HG02642 (cell line): ENCODE measurements at regions not wholly inside any gene's neighbourhood (a gene's known extent, or its start where the extent isn't known, plus 50 kb on each side); places are given as distances from the start of the nearest gene placed in this dataset.
"Not testable (repeated sequence)": the region's sequence is repeated elsewhere in the genome, so short reads cannot be mapped to it uniquely, and the experiment has no call there.

Experiments used
- ATAC-seq: cut with Tn5 transposase; IDR thresholded peaks from one replicate; pipeline ENCODE4 v1.9.1; 2021; ENCODE audit warnings: mild to moderate bottlenecking; ENCODE audit not compliant: unreplicated experiment, poor library complexity

GRCh38 chr18:78875778-78876650, 103.6 kb upstream of the SALL3 start:
- no peak for ATAC-seq

- ATAC-seq: no peak
These were observed 102.8 kb upstream of the SALL3 start for GRCh38 chr18:78876868-78877267.

DNA sequence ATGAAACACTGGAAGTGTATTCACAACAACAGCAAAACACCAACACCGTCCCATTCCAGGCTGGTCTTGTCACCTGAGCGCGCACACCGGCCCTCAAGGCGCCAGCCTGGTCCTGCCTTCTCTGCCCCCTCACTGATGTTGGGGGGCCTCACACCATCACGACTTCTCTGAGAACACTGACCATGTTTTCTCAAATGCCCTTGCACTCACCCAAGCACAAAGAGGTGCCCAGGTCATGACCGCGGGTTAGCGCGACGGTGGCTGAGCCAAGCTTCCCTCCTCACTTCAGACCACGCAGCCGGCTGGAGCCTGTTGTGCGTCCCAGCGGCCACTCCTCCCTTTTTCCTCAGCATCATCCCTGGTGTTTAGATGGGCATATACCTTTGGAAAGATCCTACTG, 101.3 kb upstream of the SALL3 start:
- no peak for ATAC-seq

DNA sequence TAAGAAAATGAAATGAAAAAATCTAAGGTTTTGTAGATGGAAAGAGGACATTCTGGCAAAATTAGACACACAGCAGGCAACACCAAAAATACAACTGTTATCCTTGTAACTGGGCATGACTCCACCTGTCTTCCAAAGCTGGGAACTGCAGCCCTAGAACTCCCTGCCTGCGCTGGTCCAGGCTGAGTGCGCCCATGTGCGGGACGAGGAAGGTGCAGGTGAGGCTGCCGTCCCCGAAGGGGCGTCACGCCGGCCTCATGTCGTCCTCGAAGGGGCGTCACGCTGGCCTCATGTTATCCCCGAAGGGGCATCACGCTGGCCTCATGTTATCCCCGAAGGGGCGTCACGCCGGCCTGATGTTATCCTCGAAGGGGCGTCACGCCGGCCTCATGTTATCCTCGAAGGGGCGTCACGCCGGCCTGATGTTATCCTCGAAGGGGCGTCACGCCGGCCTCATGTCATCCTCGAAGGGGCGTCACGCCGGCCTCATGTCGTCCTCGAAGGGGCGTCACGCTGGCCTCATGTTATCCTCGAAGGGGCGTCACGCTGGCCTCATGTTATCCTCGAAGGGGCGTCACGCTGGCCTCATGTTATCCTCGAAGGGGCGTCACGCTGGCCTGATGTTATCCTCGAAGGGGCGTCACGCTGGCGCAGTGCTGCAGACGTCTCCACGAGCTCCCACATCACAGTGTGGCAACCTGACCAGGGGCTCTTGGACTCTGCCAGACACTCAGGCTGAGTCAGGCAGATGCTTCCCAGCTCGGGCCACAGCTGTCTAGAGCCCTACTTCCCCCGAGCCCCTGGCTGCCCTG, 100.3 kb upstream of the SALL3 start:
- not testable (repeated sequence) for ATAC-seq

DNA sequence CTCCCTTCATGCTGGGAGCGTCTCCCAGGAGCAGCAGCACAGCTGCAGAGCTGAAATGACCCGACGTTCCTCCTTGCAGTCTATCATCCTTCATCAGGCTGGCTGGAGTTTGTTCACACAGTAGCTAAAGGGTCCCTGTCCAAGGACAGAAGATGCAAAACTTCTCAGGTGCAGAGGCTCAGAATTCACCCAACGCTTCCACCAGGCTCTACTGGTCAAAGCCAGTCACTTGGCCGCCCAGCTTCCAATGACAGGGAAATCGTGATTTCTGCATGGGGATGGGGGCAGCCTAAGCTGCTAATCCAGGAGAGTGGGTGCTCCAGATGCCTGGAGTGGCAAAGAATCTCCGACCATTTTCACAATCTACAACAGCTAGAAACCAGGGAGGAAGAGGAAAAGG, 97.0 kb upstream of the SALL3 start:
- ATAC-seq: no peak

- ATAC-seq: no peak
These were observed 96.1 kb upstream of the SALL3 start for GRCh38 chr18:78883501-78883900.

GRCh38 chr18:78884502-78884901, 95.1 kb upstream of the SALL3 start:
- ATAC-seq: no peak

DNA sequence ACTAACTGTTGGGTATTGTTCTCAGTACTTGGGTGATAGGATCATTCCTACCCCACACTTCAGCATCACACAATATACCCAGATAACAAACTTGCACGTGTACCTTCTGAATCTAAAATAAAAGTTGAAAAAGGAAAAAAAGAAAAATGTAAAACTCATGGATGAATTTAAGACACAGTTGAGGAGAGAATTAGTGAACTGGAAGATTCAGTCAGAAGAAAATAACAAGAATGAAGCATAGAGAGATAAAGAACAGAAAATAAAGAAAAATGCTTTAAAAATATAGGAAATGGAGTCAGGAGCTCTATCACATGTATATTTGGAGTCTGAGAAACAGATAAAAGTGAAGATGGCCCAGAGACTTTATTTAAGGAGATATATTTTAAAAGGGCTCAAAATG, 90.4 kb upstream of the SALL3 start:
- no peak for ATAC-seq

GRCh38 chr18:78890388-78890787, 89.2 kb upstream of the SALL3 start:
- ATAC-seq: no peak

GRCh38 chr18:78891185-78891762, 88.3 kb upstream of the SALL3 start:
- no peak for ATAC-seq

DNA sequence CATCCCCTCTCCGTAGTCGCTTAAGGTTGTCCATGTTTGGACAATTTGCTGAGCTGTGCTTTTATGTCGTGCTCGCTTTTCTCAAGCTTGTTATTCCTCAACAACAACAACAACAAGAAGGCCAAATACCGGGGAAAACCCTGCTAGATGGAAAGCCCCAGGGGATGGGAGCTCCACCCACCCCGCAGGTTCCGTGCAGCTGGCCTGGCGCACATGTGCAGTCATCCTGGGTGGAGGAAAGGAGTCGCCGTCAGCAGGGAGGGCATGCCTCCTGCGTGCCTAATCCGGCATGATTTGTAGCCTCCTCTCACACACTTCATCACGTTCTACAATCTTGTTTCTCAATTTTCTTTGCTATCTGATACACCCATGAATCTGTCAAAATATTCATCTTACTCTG, 87.4 kb upstream of the SALL3 start:
- ATAC-seq: no peak

GRCh38 chr18:78892721-78893120, 86.9 kb upstream of the SALL3 start:
- ATAC-seq: no peak

- ATAC-seq: no peak
These were observed 86.2 kb upstream of the SALL3 start for GRCh38 chr18:78893281-78894032.

DNA sequence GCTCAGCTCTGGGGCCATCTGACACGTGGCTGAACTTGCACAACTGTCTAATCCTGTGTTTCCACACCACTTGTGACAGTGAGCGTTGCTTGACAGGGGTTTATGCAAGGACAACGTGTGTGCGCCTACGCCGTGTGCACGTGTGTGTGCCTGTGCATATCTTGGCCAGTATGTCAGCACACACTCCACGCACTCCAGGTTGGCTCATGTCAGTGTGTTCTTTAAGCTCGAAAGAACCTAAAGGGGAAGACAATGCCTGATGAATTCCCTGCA, 85.6 kb upstream of the SALL3 start:
- ATAC-seq: no peak

GRCh38 chr18:78895207-78896001, 84.2 kb upstream of the SALL3 start:
- no peak for ATAC-seq

GRCh38 chr18:78896111-78896905, 83.3 kb upstream of the SALL3 start:
- no peak for ATAC-seq

DNA sequence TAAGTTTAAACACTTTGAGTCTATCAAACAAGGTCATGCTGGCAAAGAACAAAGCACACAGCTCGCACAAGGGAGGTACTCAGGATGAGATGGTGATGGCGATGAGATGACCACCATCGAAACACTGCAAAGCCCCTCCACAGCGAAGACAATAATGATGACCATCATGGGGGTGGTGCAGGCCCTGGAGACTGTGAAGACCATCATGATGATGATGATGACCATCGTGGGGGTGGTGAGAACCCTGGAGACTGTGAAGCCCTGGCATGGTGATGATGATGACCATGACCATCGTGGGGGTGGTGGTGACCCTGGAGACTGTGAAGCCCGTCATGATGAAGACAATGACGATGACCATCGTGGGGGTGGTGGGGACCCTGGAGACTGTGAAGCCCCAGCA, 81.6 kb upstream of the SALL3 start:
- ATAC-seq: no peak

DNA sequence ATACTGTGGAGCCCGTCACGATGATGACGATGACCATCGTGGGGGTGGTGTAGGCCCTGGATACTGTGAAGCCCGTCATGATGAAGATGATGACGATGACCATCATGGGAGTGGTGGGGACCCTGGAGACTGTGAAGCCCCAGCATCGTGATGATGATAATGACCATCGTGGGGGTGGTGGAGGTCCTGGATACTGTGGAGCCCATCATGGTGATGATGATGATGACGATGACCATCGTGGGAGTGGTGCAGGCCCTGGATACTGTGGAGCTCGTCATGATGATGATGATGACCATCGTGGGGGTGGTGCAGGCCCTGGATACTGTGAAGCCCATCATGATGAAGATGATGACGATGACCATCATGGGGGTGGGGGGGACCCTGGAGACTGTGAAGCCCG, 81.0 kb upstream of the SALL3 start:
- no peak for ATAC-seq

- no peak for ATAC-seq
These were observed 80.4 kb upstream of the SALL3 start for GRCh38 chr18:78899241-78899640.
